Activated naive CD8-positive, alpha-beta T cell treated with anti-CD3 and anti-CD28 coated beads, Interleukin-2, amount 10 ng/mL, durations not matched to agents 7 days and 5 days (primary cell): ENCODE measurements at regions not wholly inside any gene's neighbourhood (a gene's known extent, or its start where the extent isn't known, plus 50 kb on each side); places are given as distances from the start of the nearest gene placed in this dataset.
"Not testable (repeated sequence)": the region's sequence is repeated elsewhere in the genome, so short reads cannot be mapped to it uniquely, and the experiment has no call there.

Experiments
- ATAC-seq: fragments of 150-1000 bp; cut with Tn5 transposase; one replicate; pipeline ENCODE4 v1.10.0; 2021; ENCODE audit warnings: low read depth, moderate library complexity
- POLR2A ChIA-PET: fragments of 350-600 bp; sonication (Branson Sonifier 250); formaldehyde crosslinking; loops from one replicate; lab custom pipeline; 2021; ENCODE audit warnings: antibody characterized with exemption; lab: Charles Lee
- DNase-seq: peaks from one replicate; pipeline ENCODE4 v3.0.0; 2021
- H3K27ac Mint-ChIP-seq: one replicate; pipeline ENCODE4 v1.8.0; 2022; ENCODE audit warnings: mild to moderate bottlenecking, mixed read lengths
- H3K27me3 Mint-ChIP-seq: one replicate; pipeline ENCODE4 v1.8.0; 2022; ENCODE audit warnings: mild to moderate bottlenecking, moderate library complexity, mixed read lengths
- H3K36me3 Mint-ChIP-seq: one replicate; pipeline ENCODE4 v1.8.0; 2021; ENCODE audit warnings: mild to moderate bottlenecking, mixed read lengths
- H3K4me1 Mint-ChIP-seq: one replicate; pipeline ENCODE4 v1.8.0; 2021; ENCODE audit warnings: mixed read lengths
- H3K4me3 Mint-ChIP-seq: one replicate; pipeline ENCODE4 v1.8.0; 2022; ENCODE audit warnings: mild to moderate bottlenecking, moderate library complexity, mixed read lengths
- H3K9me3 Mint-ChIP-seq: one replicate; pipeline ENCODE4 v1.8.0; 2021; ENCODE audit warnings: mixed read lengths

GRCh38 chr12:74595696-74596095 lies 58.1 kb downstream of the ATXN7L3B start:
- DNase-seq (no peak), ATAC-seq (no peak)
- Mint-ChIP-seq H3K27me3 (no peaks in the 10 kb centered on the region), H3K4me3 (no peak overlapping the region), H3K9me3 (peaks cover 4% of the 10 kb centered on the region), H3K27ac (no peak overlapping the region), H3K4me1 (no peaks in the 10 kb centered on the region), H3K36me3 (no peaks in the 10 kb centered on the region)
- POLR2A ChIA-PET = no interaction called here

DNA sequence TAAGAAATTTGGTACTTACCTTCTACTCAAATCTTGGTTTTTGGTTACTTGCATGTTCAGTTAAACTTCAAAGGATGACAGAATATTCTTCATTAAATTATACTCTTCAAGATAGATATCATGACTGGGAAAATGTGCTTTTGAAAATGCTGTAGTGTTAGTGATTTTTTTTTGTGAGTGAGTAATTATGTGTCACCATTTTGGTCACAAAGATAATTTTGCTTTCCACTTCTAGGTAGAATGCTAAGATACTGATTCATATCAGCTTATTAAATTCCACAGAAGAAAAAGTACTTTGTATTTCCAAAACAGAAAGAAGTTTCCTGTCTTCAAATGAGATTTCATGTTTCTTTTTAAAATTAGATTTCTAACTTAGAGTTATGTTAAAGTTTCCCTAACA lies 61.2 kb downstream of the ATXN7L3B start:
- H3K27me3 Mint-ChIP-seq = no peaks in the 10 kb centered on the region
- peaks cover 4% of the 10 kb centered on the region for H3K9me3 Mint-ChIP-seq
- no peak overlapping the region for H3K27ac Mint-ChIP-seq
- no peak for DNase-seq
- H3K4me3 Mint-ChIP-seq = no peak overlapping the region
- no peak for ATAC-seq
- POLR2A ChIA-PET = no interaction called here
- H3K36me3 Mint-ChIP-seq = no peaks in the 10 kb centered on the region
- H3K4me1 Mint-ChIP-seq = no peaks in the 10 kb centered on the region

DNA sequence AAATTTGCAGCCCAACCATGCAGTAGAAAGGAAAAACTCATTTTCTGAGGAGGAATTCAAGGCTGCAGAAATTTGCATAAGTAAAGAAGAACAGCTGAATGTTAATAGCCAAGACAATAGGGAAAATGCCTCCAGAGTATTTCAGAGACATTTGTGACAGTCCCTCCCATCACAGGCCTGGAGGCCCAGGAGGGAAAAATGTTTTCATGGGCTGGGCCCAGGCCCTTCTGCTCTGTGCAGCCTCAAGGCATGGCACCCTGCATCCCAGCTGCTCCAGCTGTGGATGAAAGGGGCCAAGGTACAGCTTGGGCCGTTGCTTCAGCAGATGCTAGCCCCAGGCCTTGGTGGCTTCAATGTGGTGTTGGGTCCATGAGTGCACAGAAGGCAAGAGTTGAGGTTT lies 62.3 kb downstream of the ATXN7L3B start:
- Mint-ChIP-seq H3K36me3 (no peaks in the 10 kb centered on the region), H3K4me1 (no peaks in the 10 kb centered on the region), H3K27ac (no peak overlapping the region), H3K9me3 (peaks cover 4% of the 10 kb centered on the region), H3K4me3 (no peak overlapping the region), H3K27me3 (no peaks in the 10 kb centered on the region)
- POLR2A ChIA-PET = no interaction called here
- ATAC-seq = no peak
- no peak for DNase-seq

GRCh38 chr12:74600817-74601216 lies 63.2 kb downstream of the ATXN7L3B start:
- H3K27me3 Mint-ChIP-seq, H3K4me1 Mint-ChIP-seq, H3K36me3 Mint-ChIP-seq, POLR2A ChIA-PET, ATAC-seq, H3K9me3 Mint-ChIP-seq, H3K4me3 Mint-ChIP-seq, H3K27ac Mint-ChIP-seq, DNase-seq: not testable (repeated sequence)

DNA sequence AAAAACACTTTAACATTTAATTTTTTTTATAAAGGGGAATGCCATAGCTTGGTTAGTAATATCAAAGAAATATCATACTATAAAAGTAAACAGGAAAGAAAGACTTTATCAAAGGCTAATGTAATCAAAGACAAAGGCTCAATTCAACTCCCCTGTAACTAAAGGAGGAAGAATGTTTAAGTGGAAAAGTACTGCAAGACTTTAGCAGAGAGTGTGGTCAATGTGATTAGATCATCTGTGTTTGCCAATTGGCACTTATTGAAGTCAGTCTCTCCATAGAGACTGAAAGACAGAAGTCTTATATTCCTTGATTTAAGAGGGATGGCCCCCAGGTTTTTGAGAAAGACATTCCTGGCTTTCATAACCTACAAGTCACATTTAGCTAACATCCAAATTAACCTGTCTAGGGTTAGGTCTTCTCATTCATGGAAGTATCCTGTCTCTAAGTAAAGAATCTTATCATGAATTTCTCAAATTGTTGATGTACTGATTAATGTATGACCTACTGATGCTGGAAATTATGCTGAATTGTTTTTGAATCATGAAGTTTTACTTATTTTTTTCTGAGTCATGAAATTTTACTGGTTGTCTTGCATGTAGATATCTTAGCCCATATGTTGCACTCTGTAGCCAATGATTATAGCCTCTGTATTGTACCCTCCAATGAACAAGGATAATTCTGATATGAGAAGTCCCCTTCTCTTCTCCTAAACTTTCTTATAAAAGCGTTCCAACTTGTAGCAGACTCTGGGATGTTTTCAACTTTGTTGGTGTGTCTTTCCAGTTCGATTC lies 65.4 kb downstream of the ATXN7L3B start:
- Mint-ChIP-seq H3K27me3 (no peaks in the 10 kb centered on the region), H3K36me3 (no peaks in the 10 kb centered on the region), H3K4me3 (no peak overlapping the region), H3K9me3 (peaks cover 4% of the 10 kb centered on the region), H3K27ac (no peak overlapping the region), H3K4me1 (no peaks in the 10 kb centered on the region)
- DNase-seq (no peak), ATAC-seq (no peak)
- POLR2A ChIA-PET = no interaction called here

DNA sequence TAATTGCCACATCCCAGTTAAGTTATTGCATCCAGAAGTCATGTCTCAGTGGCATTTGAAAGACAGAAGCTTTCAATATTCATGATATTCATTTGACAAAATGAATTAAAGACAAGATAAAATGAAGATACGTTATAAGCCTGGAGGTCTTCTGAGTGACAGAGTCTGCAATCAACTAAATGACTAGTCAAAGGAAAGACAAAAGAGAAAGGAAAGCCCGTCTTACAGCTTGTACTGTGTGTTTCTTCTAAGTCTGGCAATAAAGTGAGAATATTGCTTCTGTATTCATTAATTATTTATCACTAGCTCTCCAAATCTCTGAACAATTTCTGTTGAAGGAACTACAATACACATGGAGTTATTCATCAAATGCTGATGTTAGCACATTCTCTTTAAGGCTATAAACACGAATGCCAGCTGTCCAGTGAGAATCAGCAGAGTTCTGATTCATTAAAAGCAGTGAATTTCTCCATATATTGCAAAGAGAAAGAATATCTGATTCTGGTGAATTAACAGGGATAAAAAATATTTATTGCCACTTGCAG lies 70.7 kb downstream of the ATXN7L3B start:
- H3K9me3 Mint-ChIP-seq = no peaks in the 10 kb centered on the region
- no peak overlapping the region for H3K27ac Mint-ChIP-seq
- H3K4me1 Mint-ChIP-seq = no peaks in the 10 kb centered on the region
- H3K36me3 Mint-ChIP-seq = no peaks in the 10 kb centered on the region
- POLR2A ChIA-PET = no interaction called here
- DNase-seq (no peak), ATAC-seq (no peak)
- H3K27me3 Mint-ChIP-seq = no peaks in the 10 kb centered on the region
- H3K4me3 Mint-ChIP-seq = no peak overlapping the region

GRCh38 chr12:74610711-74611110 lies 73.1 kb downstream of the ATXN7L3B start:
- Mint-ChIP-seq H3K4me3 (no peak overlapping the region), H3K4me1 (no peaks in the 10 kb centered on the region), H3K9me3 (no peaks in the 10 kb centered on the region), H3K36me3 (no peaks in the 10 kb centered on the region), H3K27me3 (no peaks in the 10 kb centered on the region), H3K27ac (no peak overlapping the region)
- no peak for DNase-seq
- POLR2A ChIA-PET = no interaction called here
- no peak for ATAC-seq

GRCh38 chr12:74614426-74614825 lies 76.8 kb downstream of the ATXN7L3B start:
- Mint-ChIP-seq H3K4me3 (no peak overlapping the region), H3K36me3 (no peaks in the 10 kb centered on the region), H3K27ac (no peak overlapping the region), H3K4me1 (no peaks in the 10 kb centered on the region), H3K27me3 (no peaks in the 10 kb centered on the region), H3K9me3 (no peaks in the 10 kb centered on the region)
- DNase-seq (no peak), ATAC-seq (no peak)
- POLR2A ChIA-PET = no interaction called here

DNA sequence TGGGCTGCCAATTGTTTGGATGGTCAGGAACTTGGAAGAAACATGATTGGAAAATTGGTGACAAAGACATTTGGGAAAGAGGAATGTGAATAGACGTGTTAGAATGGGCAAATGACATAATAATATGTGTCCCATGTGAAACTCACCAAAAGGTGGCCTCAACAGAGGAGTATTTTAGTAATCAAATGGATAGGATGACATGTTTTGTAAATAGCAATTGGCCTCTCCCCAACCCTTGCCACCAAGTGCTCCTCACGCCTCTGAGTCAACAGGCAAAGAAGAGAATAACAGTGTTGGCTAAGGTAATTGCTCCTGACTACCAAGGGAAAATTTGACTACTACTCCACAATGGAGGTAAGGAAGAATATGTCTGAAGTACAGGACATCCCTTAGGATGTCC lies 81.4 kb downstream of the ATXN7L3B start:
- Mint-ChIP-seq H3K9me3 (no peaks in the 10 kb centered on the region), H3K27me3 (no peaks in the 10 kb centered on the region), H3K4me3 (no peak overlapping the region), H3K27ac (no peak overlapping the region), H3K36me3 (no peaks in the 10 kb centered on the region), H3K4me1 (no peaks in the 10 kb centered on the region)
- ATAC-seq (no peak), DNase-seq (no peak)
- POLR2A ChIA-PET = no interaction called here

- H3K4me1 Mint-ChIP-seq = no peaks in the 10 kb centered on the region
- no peaks in the 10 kb centered on the region for H3K27me3 Mint-ChIP-seq
- no peaks in the 10 kb centered on the region for H3K36me3 Mint-ChIP-seq
- ATAC-seq = no peak
- POLR2A ChIA-PET = no interaction called here
- H3K27ac Mint-ChIP-seq = no peak overlapping the region
- H3K4me3 Mint-ChIP-seq = no peak overlapping the region
- H3K9me3 Mint-ChIP-seq = no peaks in the 10 kb centered on the region
- no peak for DNase-seq
Observed at GRCh38 chr12:74619884-74620283, 82.2 kb downstream of the ATXN7L3B start.

DNA sequence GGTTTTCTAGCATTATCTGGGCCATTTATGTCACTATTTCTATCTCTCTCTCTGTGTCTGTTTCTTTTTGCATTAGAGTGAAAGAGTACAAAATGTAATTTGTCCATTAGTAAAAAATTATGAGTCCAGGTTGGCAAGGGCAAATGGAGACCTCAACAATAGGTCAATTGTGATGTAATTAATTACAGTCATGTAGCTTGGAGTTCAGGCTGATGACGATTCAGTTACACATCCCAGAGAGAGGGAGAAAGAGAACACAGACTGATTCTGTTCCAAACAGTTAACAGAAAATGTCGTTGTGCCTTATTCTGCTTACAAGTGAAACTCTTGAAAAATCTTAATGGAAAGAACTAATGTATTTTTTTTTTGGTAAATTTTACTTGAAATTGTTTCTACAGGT lies 83.3 kb downstream of the ATXN7L3B start:
- Mint-ChIP-seq H3K36me3 (no peaks in the 10 kb centered on the region), H3K4me1 (no peaks in the 10 kb centered on the region), H3K9me3 (no peaks in the 10 kb centered on the region), H3K4me3 (no peak overlapping the region), H3K27me3 (no peaks in the 10 kb centered on the region), H3K27ac (no peak overlapping the region)
- ATAC-seq (no peak), DNase-seq (no peak)
- POLR2A ChIA-PET = no interaction called here

DNA sequence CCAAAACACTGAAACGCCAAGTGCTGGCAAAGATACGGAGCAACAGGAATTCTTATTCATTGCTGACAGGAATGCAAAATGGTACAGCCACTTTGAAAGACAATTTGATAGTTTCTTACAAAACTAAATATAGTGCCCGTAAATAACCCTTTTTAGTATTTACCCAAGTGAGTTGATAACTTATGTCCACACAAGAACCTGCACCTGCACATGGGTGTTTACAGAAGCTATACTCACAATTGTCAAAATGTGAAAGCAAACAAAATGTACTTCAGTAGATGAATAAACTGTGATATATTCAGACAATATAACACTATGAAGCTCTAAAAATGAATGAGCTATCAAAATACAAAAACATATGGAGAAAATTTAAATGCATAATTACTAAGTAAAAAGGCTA lies 86.6 kb downstream of the ATXN7L3B start:
- DNase-seq = no peak
- H3K4me3 Mint-ChIP-seq = no peak overlapping the region
- no peak for ATAC-seq
- no peaks in the 10 kb centered on the region for H3K9me3 Mint-ChIP-seq
- H3K27me3 Mint-ChIP-seq = no peaks in the 10 kb centered on the region
- H3K4me1 Mint-ChIP-seq = no peaks in the 10 kb centered on the region
- no peak overlapping the region for H3K27ac Mint-ChIP-seq
- POLR2A ChIA-PET = no interaction called here
- H3K36me3 Mint-ChIP-seq = no peaks in the 10 kb centered on the region

DNA sequence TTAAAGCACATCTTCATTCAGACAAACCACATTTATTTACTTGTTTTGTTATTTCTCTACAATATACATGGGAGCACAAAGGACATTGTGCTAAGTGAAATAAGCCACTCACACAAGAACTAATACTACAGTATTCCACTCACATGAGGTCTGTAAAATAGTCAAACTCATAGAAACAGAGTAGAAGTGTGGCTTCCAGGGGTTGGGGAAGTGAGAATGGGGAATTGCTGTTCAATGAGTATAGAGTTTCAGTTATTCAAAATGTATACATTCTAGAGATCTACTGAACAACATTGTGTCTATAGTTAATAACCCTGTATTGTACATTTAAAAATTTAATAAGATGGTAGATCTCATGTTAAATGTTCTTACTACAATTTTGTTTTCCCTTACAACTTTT lies 88.8 kb downstream of the ATXN7L3B start:
- Mint-ChIP-seq H3K9me3 (peaks cover 4% of the 10 kb centered on the region), H3K36me3 (no peaks in the 10 kb centered on the region), H3K4me1 (no peaks in the 10 kb centered on the region), H3K4me3 (no peak overlapping the region), H3K27ac (no peak overlapping the region), H3K27me3 (no peaks in the 10 kb centered on the region)
- ATAC-seq = no peak
- no peak for DNase-seq
- POLR2A ChIA-PET = no interaction called here

DNA sequence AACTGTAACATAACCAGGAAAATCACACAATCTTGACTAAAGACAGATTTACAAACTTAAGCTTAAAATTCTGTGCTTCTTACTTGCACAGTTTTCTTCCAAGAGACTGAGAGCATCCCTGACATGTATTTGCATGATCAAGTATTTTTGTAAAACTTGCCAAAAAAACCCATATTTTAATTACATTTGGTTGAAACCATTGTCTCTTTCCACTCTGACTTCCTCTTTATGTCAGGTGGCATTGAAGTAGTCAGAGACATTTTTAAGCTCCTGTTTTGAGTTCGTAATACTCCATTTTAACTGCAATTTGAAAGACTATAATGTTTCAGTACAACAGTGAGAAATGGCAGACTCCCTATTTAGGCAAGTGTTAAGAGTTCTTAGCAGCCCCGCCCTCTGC lies 103.6 kb downstream of the ATXN7L3B start:
- H3K9me3 Mint-ChIP-seq = no peaks in the 10 kb centered on the region
- no peak overlapping the region for H3K4me3 Mint-ChIP-seq
- POLR2A ChIA-PET = no interaction called here
- ATAC-seq (no peak), DNase-seq (no peak)
- no peak overlapping the region for H3K27ac Mint-ChIP-seq
- no peaks in the 10 kb centered on the region for H3K36me3 Mint-ChIP-seq
- no peaks in the 10 kb centered on the region for H3K4me1 Mint-ChIP-seq
- peaks cover 7% of the 10 kb centered on the region for H3K27me3 Mint-ChIP-seq
